ENCODE measurements at regions not wholly inside any gene's neighbourhood (a gene's known extent, or its start where the extent isn't known, plus 50 kb on each side); places are given as distances from the start of the nearest gene placed in this dataset.

DNA sequence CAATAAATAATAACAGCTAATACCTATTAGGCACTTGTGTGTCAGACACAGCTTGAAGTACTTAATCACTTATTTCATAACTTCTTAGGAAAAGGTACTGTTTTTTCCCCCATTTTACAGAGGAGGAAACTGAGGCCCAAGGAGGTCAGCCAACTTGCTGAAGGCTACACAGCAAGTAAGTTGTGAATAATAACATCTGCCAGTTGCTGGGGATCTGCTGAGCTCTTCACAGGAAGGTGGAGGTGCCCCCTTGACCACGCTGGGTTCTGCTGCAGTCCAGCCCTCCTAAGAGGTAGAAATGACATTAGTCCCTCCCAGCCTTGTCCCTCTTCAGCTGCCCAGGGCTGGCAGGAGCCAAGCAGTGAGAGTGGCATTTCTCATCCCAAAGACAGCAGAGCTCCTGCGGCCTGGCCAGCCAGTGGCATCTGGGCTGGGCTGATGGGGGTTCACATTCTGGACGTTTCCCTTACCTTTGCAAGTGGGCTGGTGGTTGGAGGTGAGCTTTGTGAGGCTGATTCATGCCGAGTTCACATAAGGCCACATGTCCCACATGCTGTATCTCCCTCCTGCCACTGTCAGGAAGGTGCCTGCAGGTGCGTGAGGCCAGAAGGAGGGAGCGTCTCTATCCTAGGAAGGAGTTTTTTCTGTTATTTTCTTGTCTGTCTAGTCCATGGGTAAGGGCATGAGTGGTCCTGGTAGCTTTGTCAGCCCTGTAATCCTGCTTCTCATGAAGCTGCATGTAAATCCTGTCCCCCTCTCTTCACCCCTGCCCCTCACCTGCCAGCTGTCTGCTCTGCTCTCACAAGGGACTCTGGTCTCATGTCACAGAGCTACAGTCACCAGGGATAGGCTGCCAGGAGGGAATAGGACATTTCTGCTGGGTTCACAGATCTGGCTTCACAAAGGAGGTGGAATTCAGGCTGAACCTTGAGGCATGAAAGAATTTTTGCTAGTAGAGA lies 171.7 kb downstream of the MACROH2A1 start:
- no peak for DNase-seq (ENCODE audit: low read depth)
- TF ChIP-seq, protein P1, sequence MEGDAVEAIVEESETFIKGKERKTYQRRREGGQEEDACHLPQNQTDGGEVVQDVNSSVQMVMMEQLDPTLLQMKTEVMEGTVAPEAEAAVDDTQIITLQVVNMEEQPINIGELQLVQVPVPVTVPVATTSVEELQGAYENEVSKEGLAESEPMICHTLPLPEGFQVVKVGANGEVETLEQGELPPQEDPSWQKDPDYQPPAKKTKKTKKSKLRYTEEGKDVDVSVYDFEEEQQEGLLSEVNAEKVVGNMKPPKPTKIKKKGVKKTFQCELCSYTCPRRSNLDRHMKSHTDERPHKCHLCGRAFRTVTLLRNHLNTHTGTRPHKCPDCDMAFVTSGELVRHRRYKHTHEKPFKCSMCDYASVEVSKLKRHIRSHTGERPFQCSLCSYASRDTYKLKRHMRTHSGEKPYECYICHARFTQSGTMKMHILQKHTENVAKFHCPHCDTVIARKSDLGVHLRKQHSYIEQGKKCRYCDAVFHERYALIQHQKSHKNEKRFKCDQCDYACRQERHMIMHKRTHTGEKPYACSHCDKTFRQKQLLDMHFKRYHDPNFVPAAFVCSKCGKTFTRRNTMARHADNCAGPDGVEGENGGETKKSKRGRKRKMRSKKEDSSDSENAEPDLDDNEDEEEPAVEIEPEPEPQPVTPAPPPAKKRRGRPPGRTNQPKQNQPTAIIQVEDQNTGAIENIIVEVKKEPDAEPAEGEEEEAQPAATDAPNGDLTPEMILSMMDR (IDR thresholded peaks at IDR 0.05; ENCODE audit: insufficient read depth, low read length, poor library complexity, severe bottlenecking), result no peak
- Histone ChIP-seq H3K36me3 (ENCODE audit: control insufficient read depth, insufficient read depth, low read length) (no peaks in the 10 kb centered on the region), H3K4me3 (ENCODE audit: low read depth, low read length) (no peak overlapping the region), H3K27me3 (ENCODE audit: control insufficient read depth, insufficient read depth, low read length) (peaks cover 4% of the 10 kb centered on the region)

DNA sequence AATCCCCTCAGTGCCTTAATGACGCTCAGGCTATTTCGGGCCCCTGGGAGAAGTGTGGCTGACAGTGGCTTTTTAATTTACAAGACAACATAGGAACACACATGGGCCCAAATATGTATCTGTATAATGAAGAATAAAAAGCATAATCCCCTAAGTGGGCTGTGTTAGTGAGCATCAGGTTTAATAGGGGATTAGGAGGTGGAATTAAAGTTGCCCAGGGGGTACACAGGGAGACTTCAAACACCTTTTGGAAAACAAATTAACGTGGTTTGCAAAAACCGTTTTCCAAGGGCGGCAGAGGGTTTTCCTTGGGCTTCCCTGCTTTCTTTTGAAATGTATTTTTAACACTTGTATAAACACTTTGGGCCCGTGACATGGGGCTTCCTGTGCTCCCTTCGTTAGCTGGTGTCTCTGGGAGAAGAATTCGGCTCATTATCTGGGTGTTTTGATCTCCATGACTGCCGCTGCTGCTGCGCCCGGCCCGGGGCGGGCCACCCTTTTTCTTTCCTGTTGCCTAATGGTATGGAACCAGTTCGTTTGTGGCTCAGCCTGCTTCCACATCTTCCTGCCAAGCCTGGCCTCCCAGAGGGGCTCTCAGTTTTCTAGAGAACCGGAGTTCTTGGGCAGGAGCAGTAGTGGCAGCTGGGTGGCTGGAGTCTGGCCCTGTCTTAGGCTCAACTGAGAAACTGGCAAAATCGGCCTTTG lies 173.0 kb downstream of the MACROH2A1 start:
- TF ChIP-seq, protein P1 (IDR thresholded peaks at IDR 0.05; ENCODE audit: insufficient read depth, low read length, poor library complexity, severe bottlenecking), result no peak
- H3K4me3 ChIP-seq (ENCODE audit: low read depth, low read length), result no peak overlapping the region
- no peak for DNase-seq (ENCODE audit: low read depth)
- no peaks in the 10 kb centered on the region for H3K36me3 ChIP-seq (ENCODE audit: control insufficient read depth, insufficient read depth, low read length)
- H3K27me3 ChIP-seq (ENCODE audit: control insufficient read depth, insufficient read depth, low read length), result peaks cover 4% of the 10 kb centered on the region

DNA sequence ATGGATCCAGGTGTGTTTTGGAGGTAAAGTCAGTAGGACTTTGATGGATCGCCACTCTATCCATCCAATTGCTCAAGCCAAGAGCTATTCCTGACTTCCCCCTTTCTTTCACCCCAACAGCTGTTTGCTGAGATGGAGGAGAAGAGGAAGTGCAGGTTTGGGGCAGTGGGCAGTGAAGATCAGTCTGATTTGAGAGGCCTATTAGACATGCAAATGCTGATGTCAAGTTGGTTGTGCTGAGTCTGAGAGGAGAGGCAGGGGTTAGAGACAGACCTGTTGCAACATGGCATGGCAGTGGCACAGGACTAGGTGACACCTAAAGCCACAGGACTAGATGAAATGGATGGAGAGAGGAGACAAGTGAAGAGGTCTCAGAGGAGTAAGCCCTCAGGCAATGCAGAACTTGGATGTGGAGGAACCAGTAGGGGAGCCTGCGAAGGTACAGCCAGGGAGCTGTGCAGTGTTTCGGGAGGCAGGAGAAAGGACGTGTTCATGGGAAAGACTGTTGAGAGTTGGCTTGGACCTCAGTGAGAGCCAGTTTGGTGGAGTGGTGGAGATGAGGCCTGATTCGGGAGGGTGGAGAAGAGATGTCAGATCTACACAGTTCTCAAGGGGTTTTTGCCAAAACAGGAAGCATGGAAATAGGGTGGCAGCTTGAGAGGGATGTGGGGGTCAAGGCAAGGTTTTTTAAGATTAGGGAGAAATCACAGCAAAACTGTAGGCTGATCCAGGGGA lies 175.0 kb downstream of the MACROH2A1 start:
- no peaks in the 10 kb centered on the region for H3K36me3 ChIP-seq (ENCODE audit: control insufficient read depth, insufficient read depth, low read length)
- DNase-seq (ENCODE audit: low read depth), result no peak
- H3K27me3 ChIP-seq (ENCODE audit: control insufficient read depth, insufficient read depth, low read length), result peaks cover 4% of the 10 kb centered on the region
- H3K4me3 ChIP-seq (ENCODE audit: low read depth, low read length), result no peak overlapping the region
- TF ChIP-seq, protein P1 (IDR thresholded peaks at IDR 0.05; ENCODE audit: insufficient read depth, low read length, poor library complexity, severe bottlenecking), result no peak

DNA sequence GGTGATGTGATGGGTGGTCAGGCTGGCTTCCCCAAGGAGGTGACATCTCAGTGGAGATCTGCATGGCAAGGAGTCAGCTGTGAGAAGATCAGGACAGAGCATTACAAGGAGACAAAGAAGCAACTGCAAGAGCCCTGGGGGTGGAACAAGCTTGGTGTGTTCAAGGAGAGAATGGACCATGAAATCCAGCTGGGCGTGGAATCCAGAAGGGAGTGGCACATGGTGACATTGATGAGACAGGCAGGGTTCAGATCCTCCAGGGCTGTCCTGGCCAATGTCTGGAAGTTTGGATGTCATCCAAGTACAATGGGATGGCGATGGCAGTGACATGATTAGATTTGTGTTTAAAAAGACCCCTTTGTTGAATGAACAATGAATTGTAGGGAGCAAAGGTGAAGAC lies 175.6 kb downstream of the MACROH2A1 start:
- H3K4me3 ChIP-seq (ENCODE audit: low read depth, low read length), result no peak overlapping the region
- H3K27me3 ChIP-seq (ENCODE audit: control insufficient read depth, insufficient read depth, low read length), result peaks cover 4% of the 10 kb centered on the region
- TF ChIP-seq, protein P1 (IDR thresholded peaks at IDR 0.05; ENCODE audit: insufficient read depth, low read length, poor library complexity, severe bottlenecking), result no peak
- no peaks in the 10 kb centered on the region for H3K36me3 ChIP-seq (ENCODE audit: control insufficient read depth, insufficient read depth, low read length)
- no peak for DNase-seq (ENCODE audit: low read depth)

DNA sequence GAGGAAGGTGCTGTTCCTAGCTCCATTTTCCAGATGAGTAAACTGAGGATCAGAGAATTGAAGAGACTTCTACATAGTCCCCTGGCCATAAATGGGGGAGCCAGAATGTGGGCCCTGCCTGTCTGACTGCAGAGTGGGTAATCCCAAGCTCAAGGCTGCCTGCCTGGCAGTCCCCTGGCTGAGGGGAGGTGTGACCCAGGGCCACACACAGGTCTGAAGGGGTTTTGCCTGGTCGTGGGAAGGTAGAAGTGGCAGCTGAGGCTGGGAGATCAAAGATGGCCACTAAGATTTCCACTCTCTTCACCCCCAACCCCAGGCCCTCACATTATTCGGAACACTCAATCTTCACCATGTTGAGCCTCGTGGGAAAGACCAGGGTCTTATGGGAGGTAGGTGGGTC lies 176.3 kb downstream of the MACROH2A1 start:
- Histone ChIP-seq H3K4me3 (ENCODE audit: low read depth, low read length) (no peak overlapping the region), H3K27me3 (ENCODE audit: control insufficient read depth, insufficient read depth, low read length) (peaks cover 4% of the 10 kb centered on the region), H3K36me3 (ENCODE audit: control insufficient read depth, insufficient read depth, low read length) (no peaks in the 10 kb centered on the region)
- no peak for DNase-seq (ENCODE audit: low read depth)
- TF ChIP-seq, protein P1 (IDR thresholded peaks at IDR 0.05; ENCODE audit: insufficient read depth, low read length, poor library complexity, severe bottlenecking), result no peak
